H1 (cell line): ENCODE measurements at regions not wholly inside any gene's neighbourhood (a gene's known extent, or its start where the extent isn't known, plus 50 kb on each side); places are given as distances from the start of the nearest gene placed in this dataset.

Experiments
- CTCF ChIA-PET: fragments of 300-600 bp; sonication (Branson Sonifier 250); formaldehyde crosslinking; loops from one replicate; lab custom pipeline; 2021; ENCODE audit not compliant: partially characterized antibody; lab: Charles Lee
- POLR2A ChIA-PET: fragments of 300-600 bp; sonication (Branson Sonifier 250); formaldehyde crosslinking; loops from one replicate; lab custom pipeline; 2021; ENCODE audit warnings: inconsistent platforms; ENCODE audit not compliant: partially characterized antibody; lab: Charles Lee
- DNase-seq, 2 experiments: peaks; one replicate each; pipeline versions ENCODE4 v3.0.0 to v3.0.0-alpha.2; 2010 to 2022; ENCODE audit warnings: low spot score in 2 of 2, low read depth in 1 of 2, mixed read lengths in 1 of 2
- FAIRE-seq: peaks from 2 replicates; lab custom pipeline; 2011; peaks lifted over from hg19 to GRCh38; lab: Jason Lieb, UNC
- H2AFZ ChIP-seq: 2 replicates; pipeline ENCODE4 v1.8.1; 2012; ENCODE audit warnings: low read length, inconsistent platforms
- H2AK5ac ChIP-seq: 2 replicates; pipeline ENCODE4 v1.6.1; 2013; ENCODE audit warnings: low read depth, low read length
- H2BK120ac ChIP-seq: replicated peaks from 2 replicates; pipeline ENCODE3; 2013; ENCODE audit warnings: low read depth, low read length, inconsistent platforms
- H2BK12ac ChIP-seq: 2 replicates; pipeline ENCODE4 v1.6.1; 2013; ENCODE audit warnings: low read depth, low read length
- H2BK15ac ChIP-seq: 2 replicates; pipeline ENCODE4 v1.6.1; 2013; ENCODE audit warnings: low read length
- H2BK20ac ChIP-seq: 2 replicates; pipeline ENCODE4 v1.6.1; 2013; ENCODE audit warnings: low read length
- H2BK5ac ChIP-seq: 2 replicates; pipeline ENCODE4 v1.6.1; 2013; ENCODE audit warnings: low read depth, low read length
- H3K14ac ChIP-seq: 2 replicates; pipeline ENCODE4 v1.6.1; 2013; ENCODE audit warnings: inconsistent platforms; ENCODE audit not compliant: insufficient read length
- H3K18ac ChIP-seq: 2 replicates; pipeline ENCODE4 v1.6.1; 2013; ENCODE audit warnings: low read length; ENCODE audit errors: extremely low read depth
- H3K23ac ChIP-seq: 2 replicates; pipeline ENCODE4 v1.6.1; 2013; ENCODE audit warnings: inconsistent platforms; ENCODE audit not compliant: insufficient read length
- H3K23me2 ChIP-seq: 2 replicates; pipeline ENCODE4 v1.6.1; 2013; ENCODE audit warnings: low read depth, low read length
- H3K27ac ChIP-seq: 2 replicates; pipeline ENCODE4 v1.6.1; 2011; ENCODE audit warnings: low read depth, low read length, inconsistent platforms
- H3K27me3 ChIP-seq, 4 experiments: replicated peaks in 1 of 4; 1 replicate in 1 of 4; 2 replicates in 3 of 4; pipeline versions ENCODE4 v1.6.1 to v1.8.1; 2011 to 2013; ENCODE audit warnings: low read length in 3 of 4, mild to moderate bottlenecking in 3 of 4, inconsistent platforms in 2 of 4, mixed read lengths in 2 of 4, moderate library complexity in 1 of 4; ENCODE audit not compliant: control insufficient read depth in 3 of 4, insufficient read depth in 3 of 4; ENCODE audit errors: extremely low read depth in 1 of 4
- H3K36me3 ChIP-seq, 4 experiments: 2 replicates each; pipeline versions ENCODE4 v1.6.1 to v1.8.1; 2011 to 2013; ENCODE audit warnings: mild to moderate bottlenecking in 4 of 4, low read length in 3 of 4, moderate library complexity in 2 of 4, control low read depth in 1 of 4, inconsistent platforms in 1 of 4; ENCODE audit not compliant: insufficient read depth in 4 of 4, control insufficient read depth in 2 of 4
- H3K4ac ChIP-seq: replicated peaks from 2 replicates; pipeline ENCODE3; 2013; ENCODE audit warnings: low read length, low read depth, mixed read lengths, inconsistent platforms; ENCODE audit not compliant: insufficient read length
- H3K4me1 ChIP-seq, 4 experiments: replicated peaks in 1 of 4; 1 replicate in 1 of 4; 2 replicates in 3 of 4; pipeline versions ENCODE4 v1.6.1 to v1.8.1; 2011 to 2013; ENCODE audit warnings: low read length in 3 of 4, inconsistent platforms in 2 of 4, mixed read lengths in 1 of 4; ENCODE audit not compliant: insufficient read depth in 4 of 4, control insufficient read depth in 3 of 4
- H3K4me2 ChIP-seq, 2 experiments: 2 replicates each; pipeline versions ENCODE4 v1.6.1 to v1.8.1; 2011 to 2013; ENCODE audit warnings: low read depth in 2 of 2, low read length in 2 of 2, control low read depth in 1 of 2, inconsistent platforms in 1 of 2, mild to moderate bottlenecking in 1 of 2; ENCODE audit not compliant: insufficient read depth in 1 of 2
- H3K4me3 ChIP-seq, 4 experiments: fragments of 200-600, 300-600 bp in 1 of 4; sonication (generic), shearing (Covaris generic), sonication (Bioruptor Twin) in 1 of 4; 2 replicates each; pipeline versions ENCODE4 v1.5.1 to v1.8.1; 2011 to 2016; ENCODE audit warnings: low read length in 4 of 4, low read depth in 3 of 4, control low read depth in 2 of 4, inconsistent platforms in 2 of 4, mild to moderate bottlenecking in 2 of 4, mixed read lengths in 1 of 4, moderate library complexity in 1 of 4; ENCODE audit not compliant: insufficient read depth in 2 of 4; ENCODE audit errors: extremely low read depth in 1 of 4
- H3K56ac ChIP-seq: replicated peaks from 2 replicates; pipeline ENCODE3; 2013; ENCODE audit warnings: low read depth, mild to moderate bottlenecking, mixed read lengths, low read length, inconsistent platforms; ENCODE audit not compliant: insufficient read length
- H3K79me1 ChIP-seq: 2 replicates; pipeline ENCODE4 v1.6.1; 2013; ENCODE audit warnings: low read depth, low read length, control low read depth
- H3K79me2 ChIP-seq, 2 experiments: 2 replicates each; pipeline versions ENCODE4 v1.6.1 to v1.8.1; 2012 to 2013; ENCODE audit warnings: low read length in 2 of 2, mild to moderate bottlenecking in 2 of 2, inconsistent platforms in 1 of 2; ENCODE audit not compliant: insufficient read depth in 2 of 2, control insufficient read depth in 1 of 2
- H3K9ac ChIP-seq, 4 experiments: replicated peaks in 1 of 4; 1 replicate in 1 of 4; 2 replicates in 3 of 4; pipeline versions ENCODE4 v1.6.1 to v1.8.1; 2011 to 2013; ENCODE audit warnings: low read depth in 3 of 4, low read length in 3 of 4, control low read depth in 2 of 4, mild to moderate bottlenecking in 2 of 4, moderate library complexity in 2 of 4, inconsistent platforms in 1 of 4; ENCODE audit errors: extremely low read depth in 1 of 4
- H3K9me3 ChIP-seq, 2 experiments: 2 replicates each; pipeline versions ENCODE4 v1.6.1 to v1.8.1; 2012 to 2013; ENCODE audit warnings: mild to moderate bottlenecking in 2 of 2, moderate library complexity in 2 of 2, control low read depth in 1 of 2, inconsistent platforms in 1 of 2, low read depth in 1 of 2, low read length in 1 of 2, mixed read lengths in 1 of 2; ENCODE audit not compliant: insufficient read depth in 2 of 2
- H4K20me1 ChIP-seq, 2 experiments: replicated peaks in 1 of 2; 2 replicates each; pipeline versions ENCODE3 to v1.8.1; 2011 to 2013; ENCODE audit warnings: inconsistent platforms in 2 of 2, low read length in 2 of 2, mild to moderate bottlenecking in 1 of 2; ENCODE audit not compliant: insufficient read depth in 2 of 2, control insufficient read depth in 1 of 2
- H4K5ac ChIP-seq: 2 replicates; pipeline ENCODE4 v1.6.1; 2013; ENCODE audit warnings: low read length, low read depth, mixed read lengths, inconsistent platforms; ENCODE audit not compliant: insufficient read length
- H4K8ac ChIP-seq: 2 replicates; pipeline ENCODE4 v1.8.0; 2013; ENCODE audit warnings: mild to moderate bottlenecking, moderate library complexity, low read length, inconsistent platforms; ENCODE audit not compliant: insufficient read depth; ENCODE audit errors: extremely low read depth
- H4K91ac ChIP-seq: replicated peaks from 2 replicates; pipeline ENCODE3; 2013; ENCODE audit warnings: low read length, mixed read lengths, inconsistent platforms; ENCODE audit not compliant: insufficient read length
- CTBP2 ChIP-seq: IDR thresholded peaks from 2 replicates; pipeline ENCODE4 v1.7.0; 2011; ENCODE audit warnings: borderline replicate concordance, mild to moderate bottlenecking, moderate library complexity, mixed read lengths, low read length; ENCODE audit not compliant: insufficient read depth, insufficient read length
- GTF2F1 ChIP-seq: IDR thresholded peaks from 2 replicates; pipeline ENCODE4 v1.6.1; 2012; ENCODE audit warnings: low read depth, low read length, improper control_type of control experiment, borderline replicate concordance
- JUN ChIP-seq: IDR thresholded peaks from 2 replicates; pipeline ENCODE4 v1.6.1; 2011; ENCODE audit warnings: low read depth, mild to moderate bottlenecking, improper control_type of control experiment, low read length
- MAX ChIP-seq: IDR thresholded peaks from 2 replicates; pipeline ENCODE4 v1.6.1; 2012; ENCODE audit warnings: inconsistent platforms
- RAD21 ChIP-seq, 2 experiments: IDR thresholded peaks in 1 of 2; conservative IDR thresholded peaks in 1 of 2; 2 replicates each; pipeline ENCODE4 v1.6.1; 2011; ENCODE audit warnings: low read depth in 2 of 2, low read length in 2 of 2, improper control_type of control experiment in 1 of 2, inconsistent platforms in 1 of 2, mild to moderate bottlenecking in 1 of 2, moderate library complexity in 1 of 2
- SP2 ChIP-seq: IDR thresholded peaks from 2 replicates; pipeline ENCODE4 v1.6.1; 2012; ENCODE audit warnings: mild to moderate bottlenecking, low read length, inconsistent platforms
- WGBS, 2 experiments: shearing (Covaris generic) in 1 of 2; methylation state at CpG; one replicate each; pipeline versions ENCODE4 v1.1.6 to v1.1.7; 2013 to 2015; ENCODE audit warnings: low lambda C conversion rate in 2 of 2, mixed read lengths in 2 of 2, inconsistent platforms in 1 of 2, low coverage in 1 of 2, missing lambda C conversion rate in 1 of 2; ENCODE audit not compliant: insufficient replicate concordance in 2 of 2, insufficient coverage in 1 of 2, insufficient read length in 1 of 2; ENCODE audit errors: extremely low coverage in 1 of 2, missing lambda C conversion rate in 1 of 2; 5-methylcytosine and 5-hydroxymethylcytosine counted together

- POLR2A ChIA-PET, result no interaction called here
- TF ChIP-seq GTF2F1, result no peak
- TF ChIP-seq MAX, result no peak
- TF ChIP-seq CTBP2, result no peak
- TF ChIP-seq RAD21 (IDR thresholded peaks at IDR 0.05 in 1 of 2, conservative IDR thresholded peaks at IDR 0.05 in 1 of 2; ENCODE audit: low read depth in 2 of 2, low read length in 2 of 2), result no peak
- TF ChIP-seq JUN, result no peak
- TF ChIP-seq SP2, result no peak
- TF ChIP-seq, all 59 proteins: peak for 0
- Histone ChIP-seq H3K23ac (no peak overlapping the region), H3K27ac (no peak overlapping the region), H2BK12ac (no peak overlapping the region), H3K56ac (no peak overlapping the region), H3K4ac (no peak overlapping the region), H4K91ac (no peak overlapping the region), H2BK20ac (no peak overlapping the region), H3K27me3 (no peaks in the 10 kb centered on the region), H2AFZ (no peak overlapping the region), H3K23me2 (no peaks in the 10 kb centered on the region), H4K8ac (no peak overlapping the region), H3K9ac (no peak overlapping the region), H3K4me2 (no peak overlapping the region), H2AK5ac (no peak overlapping the region), H3K36me3 (peaks cover 0 to 11% (median 0%) of the 10 kb centered on the region in 4 experiments; a peak in 2 of 8 replicates), H2BK15ac (no peak overlapping the region), H3K79me1 (no peaks in the 10 kb centered on the region), H3K79me2 (no peaks in the 10 kb centered on the region), H3K4me1 (peaks cover 0 to 2% (median 0%) of the 10 kb centered on the region in 4 experiments; a peak in 1 of 7 replicates), H2BK120ac (no peak overlapping the region), H3K14ac (no peak overlapping the region), H3K18ac (no peak overlapping the region), H3K9me3 (peaks cover 9 to 18% of the 10 kb centered on the region in 2 experiments; a peak in 2 of 4 replicates), H4K20me1 (no peaks in the 10 kb centered on the region), H2BK5ac (no peak overlapping the region), H3K4me3 (no peak overlapping the region), H4K5ac (no peak overlapping the region)
- no peak for FAIRE-seq
- 90% methylated on average over 1 of the region's 1 CpG; no CpG with 5 or more reads in 1 of the 2 experiments for WGBS, 2 experiments
- no peak for DNase-seq
- CTCF ChIA-PET, result interaction anchor here (0.7 to 0.9 kb wide), 3 partner anchors 74 to 1370 kb away, joined by 3 read pairs; no protein-coding TSS in a partner anchor
These were observed 659.9 kb downstream of the LTN1 start for GRCh38 chr21:28332796-28333195.
